ENCODE measurements at regions not wholly inside any gene's neighbourhood (a gene's known extent, or its start where the extent isn't known, plus 50 kb on each side); places are given as distances from the start of the nearest gene placed in this dataset.

- Histone ChIP-seq H3K36me3 (ENCODE audit: low read length) (no peaks in the 10 kb centered on the region), H3K4me3 (ENCODE audit: insufficient read depth, low read length, poor library complexity, severe bottlenecking) (no peak overlapping the region), H3K9me2 (replicated peaks; ENCODE audit: insufficient read depth, low read length) (no peaks in the 10 kb centered on the region), H3K4me2 (ENCODE audit: low read depth, low read length, poor library complexity, severe bottlenecking) (no peak overlapping the region), H4K20me1 (ENCODE audit: low read depth, low read length) (no peaks in the 10 kb centered on the region), H3F3A (ENCODE audit: insufficient read depth) (no peaks in the 10 kb centered on the region), H3K9me3 (ENCODE audit: insufficient read depth, low read length) (no peaks in the 10 kb centered on the region), H3K27ac (ENCODE audit: low read depth, low read length) (no peak overlapping the region), H2AFZ (ENCODE audit: low read depth, low read length, severe bottlenecking) (no peak overlapping the region), H3K27me3 (ENCODE audit: low read length) (no peaks in the 10 kb centered on the region), H3K9ac (ENCODE audit: low read length) (no peak overlapping the region), H3K79me2 (ENCODE audit: insufficient read depth, low read length) (no peaks in the 10 kb centered on the region)
- no peak for TF ChIP-seq CTCF (IDR thresholded peaks at IDR 0.05; ENCODE audit: insufficient read depth, low read length, poor library complexity, severe bottlenecking)
- TF ChIP-seq EZH2phosphoT487 (conservative IDR thresholded peaks at IDR 0.05; ENCODE audit: low read length): no peak
Observed at GRCh38 chr2:34980689-34981088, 1374.9 kb upstream of the CRIM1 start.

GRCh38 chr2:34979148-34979547 is 1376.4 kb upstream of the CRIM1 start:
- TF ChIP-seq CTCF (IDR thresholded peaks at IDR 0.05; ENCODE audit: insufficient read depth, low read length, poor library complexity, severe bottlenecking) (no peak), EZH2phosphoT487 (conservative IDR thresholded peaks at IDR 0.05; ENCODE audit: low read length) (no peak)
- H3K9me2 ChIP-seq (replicated peaks; ENCODE audit: insufficient read depth, low read length): no peaks in the 10 kb centered on the region
- H3F3A ChIP-seq (ENCODE audit: insufficient read depth): no peaks in the 10 kb centered on the region
- no peak overlapping the region for H3K27ac ChIP-seq (ENCODE audit: low read depth, low read length)
- H2AFZ ChIP-seq (ENCODE audit: low read depth, low read length, severe bottlenecking): no peak overlapping the region
- H3K9ac ChIP-seq (ENCODE audit: low read length): no peak overlapping the region
- H3K4me2 ChIP-seq (ENCODE audit: low read depth, low read length, poor library complexity, severe bottlenecking): no peak overlapping the region
- H3K9me3 ChIP-seq (ENCODE audit: insufficient read depth, low read length): no peaks in the 10 kb centered on the region
- no peaks in the 10 kb centered on the region for H4K20me1 ChIP-seq (ENCODE audit: low read depth, low read length)
- H3K4me3 ChIP-seq (ENCODE audit: insufficient read depth, low read length, poor library complexity, severe bottlenecking): no peak overlapping the region
- no peaks in the 10 kb centered on the region for H3K27me3 ChIP-seq (ENCODE audit: low read length)
- no peaks in the 10 kb centered on the region for H3K36me3 ChIP-seq (ENCODE audit: low read length)
- no peaks in the 10 kb centered on the region for H3K79me2 ChIP-seq (ENCODE audit: insufficient read depth, low read length)

GRCh38 chr2:34961822-34962221 is 1362.7 kb upstream of the FAM98A start:
- Histone ChIP-seq H2AFZ (ENCODE audit: low read depth, low read length, severe bottlenecking) (no peak overlapping the region), H3K27ac (ENCODE audit: low read depth, low read length) (no peak overlapping the region), H3K27me3 (ENCODE audit: low read length) (no peaks in the 10 kb centered on the region), H3K9me3 (ENCODE audit: insufficient read depth, low read length) (no peaks in the 10 kb centered on the region), H3K9me2 (replicated peaks; ENCODE audit: insufficient read depth, low read length) (no peaks in the 10 kb centered on the region), H4K20me1 (ENCODE audit: low read depth, low read length) (no peaks in the 10 kb centered on the region), H3F3A (ENCODE audit: insufficient read depth) (no peaks in the 10 kb centered on the region), H3K9ac (ENCODE audit: low read length) (no peak overlapping the region), H3K4me2 (ENCODE audit: low read depth, low read length, poor library complexity, severe bottlenecking) (no peak overlapping the region), H3K79me2 (ENCODE audit: insufficient read depth, low read length) (no peaks in the 10 kb centered on the region), H3K36me3 (ENCODE audit: low read length) (no peaks in the 10 kb centered on the region), H3K4me3 (ENCODE audit: insufficient read depth, low read length, poor library complexity, severe bottlenecking) (no peak overlapping the region)
- TF ChIP-seq CTCF (IDR thresholded peaks at IDR 0.05; ENCODE audit: insufficient read depth, low read length, poor library complexity, severe bottlenecking) (no peak), EZH2phosphoT487 (conservative IDR thresholded peaks at IDR 0.05; ENCODE audit: low read length) (no peak)

GRCh38 chr2:34954758-34955157 is 1355.7 kb upstream of the FAM98A start:
- Histone ChIP-seq H3K36me3 (ENCODE audit: low read length) (no peaks in the 10 kb centered on the region), H3K4me2 (ENCODE audit: low read depth, low read length, poor library complexity, severe bottlenecking) (no peak overlapping the region), H3K9ac (ENCODE audit: low read length) (no peak overlapping the region), H3K9me2 (replicated peaks; ENCODE audit: insufficient read depth, low read length) (no peaks in the 10 kb centered on the region), H3K27me3 (ENCODE audit: low read length) (no peaks in the 10 kb centered on the region), H3K9me3 (ENCODE audit: insufficient read depth, low read length) (no peaks in the 10 kb centered on the region), H2AFZ (ENCODE audit: low read depth, low read length, severe bottlenecking) (no peak overlapping the region), H4K20me1 (ENCODE audit: low read depth, low read length) (no peaks in the 10 kb centered on the region), H3K79me2 (ENCODE audit: insufficient read depth, low read length) (no peaks in the 10 kb centered on the region), H3K27ac (ENCODE audit: low read depth, low read length) (no peak overlapping the region), H3K4me3 (ENCODE audit: insufficient read depth, low read length, poor library complexity, severe bottlenecking) (no peak overlapping the region), H3F3A (ENCODE audit: insufficient read depth) (no peaks in the 10 kb centered on the region)
- TF ChIP-seq CTCF (IDR thresholded peaks at IDR 0.05; ENCODE audit: insufficient read depth, low read length, poor library complexity, severe bottlenecking): no peak

Measured in SU-DHL-6 (cell line).